ENCODE measurements at regions not wholly inside any gene's neighbourhood (a gene's known extent, or its start where the extent isn't known, plus 50 kb on each side); places are given as distances from the start of the nearest gene placed in this dataset.

DNA sequence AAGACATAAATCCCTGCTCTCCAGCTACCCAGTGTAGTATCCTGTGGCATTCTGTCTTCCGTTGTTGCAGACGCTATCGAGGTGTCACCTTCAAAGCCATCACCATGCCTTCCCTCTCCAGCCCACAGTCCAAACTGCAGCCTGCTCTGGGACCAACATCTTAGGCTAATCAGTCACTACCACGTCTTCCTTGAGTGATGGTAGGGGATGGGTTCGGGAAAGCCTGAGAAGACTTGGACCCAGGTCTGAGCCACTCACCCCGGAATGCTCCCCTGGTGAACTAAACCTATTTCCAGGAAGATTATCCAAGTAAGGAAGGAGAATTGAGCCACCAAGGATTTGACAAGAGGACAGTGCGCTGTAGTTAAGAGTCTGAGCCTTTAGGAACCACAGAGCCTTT lies 52.9 kb upstream of the IRX1 start:
- TF ChIP-seq POLR2AphosphoS5 (IDR thresholded peaks at IDR 0.05) (no peak), CTCF (IDR thresholded peaks at IDR 0.05) (no peak), POLR2A (IDR thresholded peaks at IDR 0.05) (no peak), EP300 (IDR thresholded peaks at IDR 0.05; ENCODE audit: low read depth) (no peak)

Measured in transverse colon (tissue), 4 donors.